H9 (cell line): ENCODE measurements at regions not wholly inside any gene's neighbourhood (a gene's known extent, or its start where the extent isn't known, plus 50 kb on each side); places are given as distances from the start of the nearest gene placed in this dataset.

Experiments used
- DNase-seq: peaks from one replicate; pipeline ENCODE4 v3.0.0-alpha.2; 2017
- H2AFZ ChIP-seq: one replicate; pipeline ENCODE4 v1.6.1; 2013; ENCODE audit warnings: mild to moderate bottlenecking, low read length, control low read depth, moderate library complexity
- H2AK5ac ChIP-seq: 2 replicates; pipeline ENCODE4 v1.6.1; 2013; ENCODE audit warnings: low read length, control low read depth, mixed read lengths; ENCODE audit not compliant: insufficient read length
- H2BK120ac ChIP-seq: one replicate; pipeline ENCODE4 v1.6.1; 2013; ENCODE audit warnings: low read depth, mild to moderate bottlenecking, low read length, control low read depth, inconsistent platforms; ENCODE audit not compliant: poor library complexity, severe bottlenecking
- H2BK12ac ChIP-seq: 2 replicates; pipeline ENCODE4 v1.6.1; 2013; ENCODE audit warnings: low read length, control low read depth, mixed read lengths, low read depth; ENCODE audit not compliant: insufficient read length
- H2BK15ac ChIP-seq: 2 replicates; pipeline ENCODE4 v1.6.1; 2013; ENCODE audit warnings: low read depth, low read length, control low read depth
- H2BK20ac ChIP-seq: one replicate; pipeline ENCODE4 v1.6.1; 2013; ENCODE audit warnings: low read depth, mild to moderate bottlenecking, low read length, control low read depth, inconsistent platforms; ENCODE audit not compliant: poor library complexity, severe bottlenecking
- H2BK5ac ChIP-seq: 2 replicates; pipeline ENCODE4 v1.6.1; 2013; ENCODE audit warnings: low read length, control low read depth, mixed read lengths; ENCODE audit not compliant: insufficient read length
- H3K14ac ChIP-seq: 2 replicates; pipeline ENCODE4 v1.6.1; 2013; ENCODE audit warnings: low read length, control low read depth; ENCODE audit not compliant: insufficient read depth
- H3K18ac ChIP-seq: 2 replicates; pipeline ENCODE4 v1.6.1; 2013; ENCODE audit warnings: low read depth, mild to moderate bottlenecking, mixed read lengths, low read length, control low read depth; ENCODE audit not compliant: insufficient read length
- H3K23ac ChIP-seq: 2 replicates; pipeline ENCODE4 v1.6.1; 2013; ENCODE audit warnings: low read length, control low read depth, mixed read lengths, low read depth; ENCODE audit not compliant: insufficient read length
- H3K23me2 ChIP-seq: 2 replicates; pipeline ENCODE4 v1.6.1; 2013; ENCODE audit warnings: low read depth, mild to moderate bottlenecking, mixed read lengths, low read length, control low read depth; ENCODE audit not compliant: insufficient read length, poor library complexity, severe bottlenecking
- H3K27ac ChIP-seq: 2 replicates; pipeline ENCODE4 v1.5.1; 2013; ENCODE audit warnings: low read length, control low read depth, mixed read lengths, low read depth; ENCODE audit not compliant: insufficient read length
- H3K27me3 ChIP-seq: 2 replicates; pipeline ENCODE4 v1.6.1; 2013; ENCODE audit warnings: low read length, control low read depth, inconsistent platforms; ENCODE audit not compliant: insufficient read depth
- H3K4ac ChIP-seq: 2 replicates; pipeline ENCODE4 v1.6.1; 2013; ENCODE audit warnings: low read depth, mild to moderate bottlenecking, control low read depth, inconsistent platforms, low read length, moderate library complexity
- H3K4me1 ChIP-seq: 2 replicates; pipeline ENCODE4 v1.6.1; 2013; ENCODE audit warnings: low read length, control low read depth, inconsistent platforms; ENCODE audit not compliant: insufficient read depth
- H3K4me2 ChIP-seq: 2 replicates; pipeline ENCODE4 v1.6.1; 2013; ENCODE audit warnings: low read length, control low read depth, mixed read lengths; ENCODE audit not compliant: insufficient read length, insufficient read depth
- H3K56ac ChIP-seq: 2 replicates; pipeline ENCODE4 v1.6.1; 2013; ENCODE audit warnings: low read depth, mild to moderate bottlenecking, mixed read lengths, low read length, control low read depth; ENCODE audit not compliant: insufficient read length
- H3K79me1 ChIP-seq: 2 replicates; pipeline ENCODE4 v1.6.1; 2013; ENCODE audit warnings: low read depth, mild to moderate bottlenecking, moderate library complexity, low read length, control low read depth, inconsistent platforms; ENCODE audit not compliant: insufficient read depth, poor library complexity, severe bottlenecking
- H3K79me2 ChIP-seq: 2 replicates; pipeline ENCODE4 v1.6.1; 2013; ENCODE audit warnings: low read length, control low read depth, inconsistent platforms; ENCODE audit not compliant: insufficient read depth
- H3K9ac ChIP-seq: 2 replicates; pipeline ENCODE4 v1.6.1; 2013; ENCODE audit warnings: low read length, control low read depth, mixed read lengths; ENCODE audit not compliant: insufficient read length; ENCODE audit errors: extremely low read depth
- H3K9me3 ChIP-seq: one replicate; pipeline ENCODE4 v1.6.1; 2013; ENCODE audit warnings: low read depth, low read length, inconsistent platforms; ENCODE audit not compliant: control insufficient read depth
- H3T11ph ChIP-seq: one replicate; pipeline ENCODE4 v1.6.1; 2013; ENCODE audit warnings: mild to moderate bottlenecking, low read length, control low read depth, inconsistent platforms
- H4K20me1 ChIP-seq: one replicate; pipeline ENCODE4 v1.6.1; 2013; ENCODE audit not compliant: control insufficient read depth, insufficient read length, insufficient read depth
- H4K5ac ChIP-seq: 2 replicates; pipeline ENCODE4 v1.6.1; 2013; ENCODE audit warnings: low read depth, mild to moderate bottlenecking, mixed read lengths, low read length, control low read depth; ENCODE audit not compliant: insufficient read length
- H4K8ac ChIP-seq: replicated peaks from 2 replicates; pipeline ENCODE4 v1.6.1; 2013; ENCODE audit warnings: low read length, control low read depth, mixed read lengths, low read depth; ENCODE audit not compliant: insufficient read length
- H4K91ac ChIP-seq: 2 replicates; pipeline ENCODE4 v1.6.1; 2013; ENCODE audit warnings: low read depth, mild to moderate bottlenecking, moderate library complexity, mixed read lengths, low read length, control low read depth; ENCODE audit not compliant: insufficient read length
- H3K27ac Mint-ChIP-seq, 3 experiments: 2 replicates in 2 of 3; 3 replicates in 1 of 3; pipeline ENCODE4 v1.8.0; 2020 to 2021; ENCODE audit warnings: mixed read lengths in 3 of 3, mild to moderate bottlenecking in 1 of 3, moderate library complexity in 1 of 3
- H3K27me3 Mint-ChIP-seq: 2 replicates; pipeline ENCODE4 v1.8.0; 2021; ENCODE audit warnings: low read depth, mild to moderate bottlenecking, moderate library complexity, mixed read lengths
- H3K36me3 Mint-ChIP-seq, 3 experiments: 2 replicates in 2 of 3; 3 replicates in 1 of 3; pipeline ENCODE4 v1.8.0; 2020 to 2021; ENCODE audit warnings: low read depth in 3 of 3, mixed read lengths in 3 of 3; ENCODE audit not compliant: insufficient read depth in 1 of 3
- H3K4me1 Mint-ChIP-seq, 2 experiments: 2 replicates each; pipeline ENCODE4 v1.8.0; 2020; ENCODE audit warnings: mixed read lengths in 2 of 2
- H3K4me3 Mint-ChIP-seq, 2 experiments: 2 replicates in 1 of 2; 3 replicates in 1 of 2; pipeline ENCODE4 v1.8.0; 2020 to 2021; ENCODE audit warnings: mild to moderate bottlenecking in 2 of 2, mixed read lengths in 2 of 2, moderate library complexity in 1 of 2
- H3K9me3 Mint-ChIP-seq, 2 experiments: 2 replicates in 1 of 2; 3 replicates in 1 of 2; pipeline ENCODE4 v1.8.0; 2020; ENCODE audit warnings: mild to moderate bottlenecking in 2 of 2, mixed read lengths in 2 of 2, moderate library complexity in 1 of 2
- CTCF ChIP-seq: fragments of 200-600 bp; sonication (generic); conservative IDR thresholded peaks from 3 replicates; pipeline ENCODE4 v1.8.0; 2021; ENCODE audit warnings: antibody characterized with exemption, mild to moderate bottlenecking
- WGBS: extraction: QIAGEN DNeasy Blood & Tissue Kit; methylation state at CpG from one replicate; pipeline ENCODE4 v1.1.7; 2013; ENCODE audit warnings: missing lambda C conversion rate, low lambda C conversion rate, mixed read lengths; ENCODE audit not compliant: insufficient read length; ENCODE audit errors: extremely low coverage; 5-methylcytosine and 5-hydroxymethylcytosine counted together

DNA sequence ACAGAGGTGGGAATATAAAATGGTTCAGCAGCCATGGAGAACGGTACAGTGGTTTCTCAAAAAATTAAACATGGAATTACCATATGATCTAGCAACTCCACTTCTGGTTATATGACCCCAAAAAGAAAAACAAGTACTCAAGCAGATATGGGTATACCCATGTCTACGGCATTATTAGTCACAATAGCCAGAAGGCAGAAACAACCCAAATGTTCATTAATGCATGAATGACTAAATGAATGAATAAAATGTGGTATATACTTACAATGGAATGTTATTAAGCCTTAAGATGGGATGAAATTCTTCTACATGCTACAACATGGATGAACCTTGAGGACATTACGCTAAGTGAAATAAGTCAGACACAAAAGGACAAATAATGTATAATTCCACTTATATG lies 141.3 kb upstream of the FOXN2 start:
- H4K20me1 ChIP-seq = no peaks in the 10 kb centered on the region
- Mint-ChIP-seq H3K4me3 (no peak overlapping the region), H3K27me3 (no peaks in the 10 kb centered on the region), H3K27ac (no peak overlapping the region), H3K4me1 (peaks cover 7 to 13% of the 10 kb centered on the region in 2 experiments), H3K36me3 (peaks cover 0 to 4% (median 2%) of the 10 kb centered on the region in 3 experiments; a peak in 2 of 7 replicates), H3K9me3 (peaks cover 0 to 2% of the 10 kb centered on the region in 2 experiments; a peak in 1 of 5 replicates)
- no peaks in the 10 kb centered on the region for H3K9me3 ChIP-seq
- no peak overlapping the region for H3K27ac ChIP-seq
- H4K8ac ChIP-seq = no peak overlapping the region
- no peak overlapping the region for H3K18ac ChIP-seq
- no peak overlapping the region for H2BK120ac ChIP-seq
- no peak overlapping the region for H2AFZ ChIP-seq
- TF ChIP-seq CTCF = no peak
- no peaks in the 10 kb centered on the region for H3K23me2 ChIP-seq
- H3K4me1 ChIP-seq = peaks cover 2% of the 10 kb centered on the region; the same call in 1 of the 2 replicates
- H3K23ac ChIP-seq = no peak overlapping the region
- no CpG with 5 or more reads among the region's 3 CpGs for WGBS
- H3K14ac ChIP-seq = no peak overlapping the region
- H2BK15ac ChIP-seq = no peak overlapping the region
- H3K27me3 ChIP-seq = no peaks in the 10 kb centered on the region
- no peak overlapping the region for H4K91ac ChIP-seq
- H3K56ac ChIP-seq = no peak overlapping the region
- H2BK20ac ChIP-seq = no peak overlapping the region
- H4K5ac ChIP-seq = no peak overlapping the region
- H2BK5ac ChIP-seq = no peak overlapping the region
- H3K4ac ChIP-seq = no peak overlapping the region
- no peak overlapping the region for H3T11ph ChIP-seq
- DNase-seq = no peak
- no peak overlapping the region for H2AK5ac ChIP-seq
- H3K9ac ChIP-seq = no peak overlapping the region
- no peaks in the 10 kb centered on the region for H3K79me1 ChIP-seq
- H3K4me2 ChIP-seq = no peak overlapping the region
- no peaks in the 10 kb centered on the region for H3K79me2 ChIP-seq
- H2BK12ac ChIP-seq = no peak overlapping the region
